GM13977 (cell line): ENCODE measurements at regions not wholly inside any gene's neighbourhood (a gene's known extent, or its start where the extent isn't known, plus 50 kb on each side); places are given as distances from the start of the nearest gene placed in this dataset.
"Not testable (repeated sequence)": the region's sequence is repeated elsewhere in the genome, so short reads cannot be mapped to it uniquely, and the experiment has no call there.

ENCODE experiments used
- DNase-seq: peaks from one replicate; pipeline ENCODE4 v3.0.0; 2012; ENCODE audit warnings: low spot score
- in situ Hi-C: fragments of 300-500 bp; cut with MboI; formaldehyde crosslinking; loops from one replicate; pipeline ENCODE4 v1.12.0; 2022; ENCODE audit warnings: low sequenced_read_pairs, low pct_unique_long_range_greater_than_20kb, mixed read lengths, inconsistent platforms; ENCODE audit not compliant: unreplicated experiment
- TF ChIP-seq, protein P1 (sequence below): IDR thresholded peaks from 2 replicates; pipeline ENCODE4 v1.5.1; 2012; ENCODE audit warnings: mild to moderate bottlenecking, control low read depth; ENCODE audit not compliant: insufficient read depth; ENCODE audit errors: extremely low read depth, missing control alignments

- no peak for DNase-seq
- in situ Hi-C loops = no loop called here
- TF ChIP-seq, protein P1, sequence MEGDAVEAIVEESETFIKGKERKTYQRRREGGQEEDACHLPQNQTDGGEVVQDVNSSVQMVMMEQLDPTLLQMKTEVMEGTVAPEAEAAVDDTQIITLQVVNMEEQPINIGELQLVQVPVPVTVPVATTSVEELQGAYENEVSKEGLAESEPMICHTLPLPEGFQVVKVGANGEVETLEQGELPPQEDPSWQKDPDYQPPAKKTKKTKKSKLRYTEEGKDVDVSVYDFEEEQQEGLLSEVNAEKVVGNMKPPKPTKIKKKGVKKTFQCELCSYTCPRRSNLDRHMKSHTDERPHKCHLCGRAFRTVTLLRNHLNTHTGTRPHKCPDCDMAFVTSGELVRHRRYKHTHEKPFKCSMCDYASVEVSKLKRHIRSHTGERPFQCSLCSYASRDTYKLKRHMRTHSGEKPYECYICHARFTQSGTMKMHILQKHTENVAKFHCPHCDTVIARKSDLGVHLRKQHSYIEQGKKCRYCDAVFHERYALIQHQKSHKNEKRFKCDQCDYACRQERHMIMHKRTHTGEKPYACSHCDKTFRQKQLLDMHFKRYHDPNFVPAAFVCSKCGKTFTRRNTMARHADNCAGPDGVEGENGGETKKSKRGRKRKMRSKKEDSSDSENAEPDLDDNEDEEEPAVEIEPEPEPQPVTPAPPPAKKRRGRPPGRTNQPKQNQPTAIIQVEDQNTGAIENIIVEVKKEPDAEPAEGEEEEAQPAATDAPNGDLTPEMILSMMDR = no peak
Measured at GRCh38 chr20:59110607-59111006, 53.0 kb upstream of the ZNF831 start.

DNA sequence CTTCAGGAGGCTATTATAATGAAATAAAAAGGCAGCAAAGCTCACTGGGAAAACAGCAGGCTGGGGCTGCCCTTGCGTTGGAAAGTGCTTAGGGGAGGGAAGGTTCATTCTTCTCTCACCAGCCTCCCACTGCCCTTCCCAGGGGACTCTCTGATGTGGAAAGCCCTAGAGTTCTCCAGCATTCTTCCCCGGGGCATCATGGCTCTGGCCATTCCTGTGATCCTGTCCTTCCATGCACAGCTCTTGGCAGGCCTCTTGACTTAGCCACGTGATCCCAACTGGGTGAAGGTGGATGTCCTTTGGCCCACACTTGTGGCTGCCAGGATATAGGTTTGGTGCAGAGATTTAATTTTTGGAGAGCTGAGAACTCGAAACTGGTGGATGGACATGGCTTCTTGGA lies 58.0 kb upstream of the ZNF831 start:
- TF ChIP-seq, protein P1 = no peak
- no peak for DNase-seq
- in situ Hi-C loops = no loop called here

DNA sequence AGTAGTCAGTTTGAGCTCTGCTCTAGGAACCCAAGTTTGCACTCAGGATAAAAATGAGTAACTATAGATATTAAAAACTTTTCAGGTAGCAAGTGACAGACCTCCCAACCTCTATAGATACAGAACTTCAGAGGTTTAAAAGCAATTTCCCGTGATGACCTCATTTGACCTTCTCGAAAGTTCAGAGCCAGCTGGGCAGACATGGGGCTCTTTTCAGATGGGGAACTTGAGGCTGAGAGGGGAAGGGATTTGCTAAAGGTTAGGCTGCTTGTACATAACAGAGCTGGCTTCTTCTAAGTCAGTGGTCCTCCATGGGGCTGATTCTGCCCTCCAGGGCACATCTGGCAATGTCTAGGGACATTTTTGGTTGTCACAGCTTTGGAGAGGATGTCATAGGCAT lies 58.8 kb upstream of the ZNF831 start:
- in situ Hi-C loops = no loop called here
- TF ChIP-seq, protein P1 = no peak
- no peak for DNase-seq

DNA sequence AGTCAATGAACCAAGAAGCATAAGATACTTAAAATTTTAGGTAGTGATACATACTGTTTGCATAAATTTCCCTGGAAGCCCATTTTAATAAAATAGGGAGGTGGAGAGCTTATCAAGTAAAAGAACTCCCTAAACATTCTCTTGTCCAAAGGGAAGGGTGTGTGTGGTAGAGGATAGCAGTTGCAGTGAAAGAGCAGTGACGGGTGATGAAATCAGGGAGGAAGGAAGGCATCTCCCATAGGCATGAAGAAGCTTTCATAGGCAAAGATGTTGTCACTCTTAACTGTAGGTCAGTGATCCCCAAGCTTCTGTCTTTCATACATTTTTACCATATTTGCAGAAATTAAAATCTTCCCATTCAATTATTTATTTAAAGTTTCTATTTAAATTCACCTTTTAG lies 60.0 kb upstream of the ZNF831 start:
- TF ChIP-seq, protein P1 = no peak
- no peak for DNase-seq
- in situ Hi-C loops = no loop called here

DNA sequence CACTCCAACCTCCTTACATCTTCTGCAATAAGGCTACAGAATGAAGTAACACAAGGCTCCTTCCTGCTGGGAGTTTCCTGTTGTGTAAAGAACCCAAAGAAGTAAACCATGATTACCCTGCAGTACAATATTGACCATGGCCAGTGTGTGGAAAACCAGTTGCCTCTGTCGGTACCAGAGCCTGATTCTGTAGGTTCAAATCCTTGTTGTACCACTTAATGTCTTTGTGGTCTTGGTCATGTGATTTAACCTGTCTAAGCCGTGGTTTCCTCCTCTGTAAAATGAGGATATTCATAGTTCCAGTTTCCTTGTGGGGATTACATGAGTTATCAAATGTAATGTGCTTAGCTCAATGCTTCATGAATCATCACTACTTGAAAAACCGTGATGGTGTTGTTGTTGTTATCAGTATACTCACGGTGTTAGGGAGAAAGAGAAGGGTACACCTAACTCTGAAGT lies 60.3 kb upstream of the PRELID3B start:
- in situ Hi-C loops = no loop called here
- TF ChIP-seq, protein P1 = no peak
- DNase-seq = no peak

DNA sequence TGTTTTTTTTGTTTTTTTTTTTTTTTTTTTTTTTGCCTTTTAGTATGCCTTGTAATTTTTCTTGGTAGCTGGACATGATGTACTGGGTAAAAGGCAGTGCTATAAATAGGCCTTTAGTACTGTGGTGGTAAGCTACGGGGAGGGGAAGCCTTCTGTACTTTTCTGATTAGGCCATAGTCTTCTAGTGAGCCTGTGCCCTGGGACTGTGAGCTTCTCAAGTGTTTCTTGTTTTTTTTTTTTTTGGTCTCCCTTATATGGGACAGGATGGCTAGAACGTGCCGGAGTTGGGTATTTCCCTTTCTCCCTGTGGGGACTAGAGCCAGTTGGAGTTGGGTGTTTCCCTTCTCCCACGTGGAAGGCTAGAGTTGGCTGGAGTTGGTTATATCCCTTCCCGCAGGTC lies 59.4 kb upstream of the PRELID3B start:
- TF ChIP-seq, protein P1 = no peak
- in situ Hi-C loops = no loop called here
- no peak for DNase-seq

- in situ Hi-C loops = loop anchor here (10.0 to 25.0 kb wide), 2 partner anchors 105 to 238 kb away; partner anchors contain the start of genes GNAS and GNAS-AS1
- DNase-seq = not testable (repeated sequence)
Measured at GRCh38 chr20:59099864-59100263, 57.3 kb upstream of the PRELID3B start.
